Femur (tissue), 1 donor: ENCODE measurements at regions not wholly inside any gene's neighbourhood (a gene's known extent, or its start where the extent isn't known, plus 50 kb on each side); places are given as distances from the start of the nearest gene placed in this dataset.

Experiments used
- DNase-seq: peaks from one replicate; pipeline ENCODE4 v3.0.0-alpha.2; 2017

- no peak for DNase-seq
Measured at GRCh38 chr2:180520921-180521581, 459.4 kb upstream of the UBE2E3 start.

- no peak for DNase-seq
Measured at GRCh38 chr2:180520206-180520605, 460.2 kb upstream of the UBE2E3 start.

GRCh38 chr2:180519276-180519675, 461.1 kb upstream of the UBE2E3 start:
- no peak for DNase-seq

- no peak for DNase-seq
Measured at GRCh38 chr2:180516232-180516631, 464.2 kb upstream of the UBE2E3 start.

GRCh38 chr2:180513389-180513788, 467.0 kb upstream of the UBE2E3 start:
- no peak for DNase-seq

GRCh38 chr2:180508458-180508857, 471.9 kb upstream of the UBE2E3 start:
- no peak for DNase-seq

- no peak for DNase-seq
Measured at GRCh38 chr2:180507028-180507427, 473.4 kb upstream of the UBE2E3 start.

GRCh38 chr2:180505203-180505602, 475.2 kb upstream of the UBE2E3 start:
- DNase-seq = no peak

- DNase-seq = no peak
Measured at GRCh38 chr2:180497621-180498152, 482.7 kb upstream of the UBE2E3 start.

- DNase-seq = no peak
Measured at GRCh38 chr2:180495606-180496005, 484.8 kb upstream of the UBE2E3 start.

- no peak for DNase-seq
Measured at GRCh38 chr2:180494286-180494685, 486.1 kb upstream of the UBE2E3 start.

- no peak for DNase-seq
Measured at GRCh38 chr2:180482696-180483095, 475.6 kb upstream of the CWC22 start.

GRCh38 chr2:180481998-180482397, 474.9 kb upstream of the CWC22 start:
- DNase-seq = no peak

- no peak for DNase-seq
Measured at GRCh38 chr2:180478883-180479282, 471.8 kb upstream of the CWC22 start.

GRCh38 chr2:180474716-180475115, 467.6 kb upstream of the CWC22 start:
- DNase-seq = no peak

GRCh38 chr2:180473456-180473855, 466.4 kb upstream of the CWC22 start:
- no peak for DNase-seq

- no peak for DNase-seq
Measured at GRCh38 chr2:180472133-180472532, 465.0 kb upstream of the CWC22 start.

- DNase-seq = no peak
Measured at GRCh38 chr2:180463608-180464007, 456.5 kb upstream of the CWC22 start.

GRCh38 chr2:180461761-180462160, 454.7 kb upstream of the CWC22 start:
- DNase-seq = no peak

GRCh38 chr2:180456801-180457200, 449.7 kb upstream of the CWC22 start:
- peak; percentile 45 for DNase-seq

GRCh38 chr2:180450841-180451240, 443.7 kb upstream of the CWC22 start:
- no peak for DNase-seq

GRCh38 chr2:180449171-180449915, 442.2 kb upstream of the CWC22 start:
- no peak for DNase-seq

- DNase-seq = no peak
Measured at GRCh38 chr2:180446492-180446891, 439.4 kb upstream of the CWC22 start.

GRCh38 chr2:180443888-180444287, 436.8 kb upstream of the CWC22 start:
- no peak for DNase-seq
